Common myeloid progenitor, CD34-positive (primary cell): ENCODE measurements at regions not wholly inside any gene's neighbourhood (a gene's known extent, or its start where the extent isn't known, plus 50 kb on each side); places are given as distances from the start of the nearest gene placed in this dataset.
"Not testable (repeated sequence)": the region's sequence is repeated elsewhere in the genome, so short reads cannot be mapped to it uniquely, and the experiment has no call there.

Experiments used
- CTCF ChIA-PET: fragments of 350-600 bp; sonication (Branson Sonifier 250); formaldehyde crosslinking; loops from one replicate; lab custom pipeline; 2021; ENCODE audit warnings: antibody characterized with exemption; lab: Charles Lee
- POLR2A ChIA-PET: fragments of 350-600 bp; sonication (Branson Sonifier 250); formaldehyde crosslinking; loops from one replicate; lab custom pipeline; 2021; ENCODE audit warnings: antibody characterized with exemption; lab: Charles Lee
- DNase-seq, 3 donors: peaks; one replicate each; pipeline versions ENCODE4 v3.0.0 to v3.0.0-alpha.2; 2013
- H3K27ac ChIP-seq, 2 experiments: 1 replicate in 1 of 2; 2 replicates in 1 of 2; pipeline ENCODE4 v1.7.0; 2013; ENCODE audit warnings: inconsistent platforms in 2 of 2, low read length in 2 of 2, mild to moderate bottlenecking in 2 of 2, low read depth in 1 of 2, moderate library complexity in 1 of 2; ENCODE audit not compliant: severe bottlenecking in 2 of 2, insufficient read depth in 1 of 2, poor library complexity in 1 of 2
- H3K27me3 ChIP-seq, 5 experiments: replicated peaks in 2 of 5; 1 replicate in 3 of 5; 2 replicates in 2 of 5; pipeline versions ENCODE4 v1.6.1 to v1.7.0; 2013; ENCODE audit warnings: low read length in 4 of 5, mild to moderate bottlenecking in 2 of 5, moderate library complexity in 2 of 5, inconsistent platforms in 1 of 5; ENCODE audit not compliant: insufficient read depth in 5 of 5, control insufficient read depth in 4 of 5
- H3K36me3 ChIP-seq, 4 experiments: 1 replicate in 2 of 4; 2 replicates in 2 of 4; pipeline versions ENCODE4 v1.6.1 to v1.7.0; 2013; ENCODE audit warnings: low read length in 3 of 4, control low read depth in 1 of 4, mild to moderate bottlenecking in 1 of 4; ENCODE audit not compliant: control insufficient read depth in 4 of 4, insufficient read depth in 4 of 4
- H3K4me1 ChIP-seq, 4 experiments: 1 replicate in 3 of 4; 2 replicates in 1 of 4; pipeline versions ENCODE4 v1.6.1 to v1.7.1; 2013; ENCODE audit warnings: low read length in 3 of 4, mild to moderate bottlenecking in 3 of 4, control low read depth in 1 of 4, inconsistent platforms in 1 of 4, moderate library complexity in 1 of 4; ENCODE audit not compliant: control insufficient read depth in 4 of 4, insufficient read depth in 4 of 4; ENCODE audit errors: control extremely low read depth in 1 of 4
- H3K4me3 ChIP-seq, 7 experiments: 1 replicate in 4 of 7; 2 replicates in 3 of 7; pipeline versions ENCODE4 v1.5.1 to v1.7.0; 2013; ENCODE audit warnings: mild to moderate bottlenecking in 7 of 7, low read length in 6 of 7, moderate library complexity in 6 of 7, inconsistent platforms in 2 of 7, low read depth in 2 of 7, control low read depth in 1 of 7; ENCODE audit not compliant: insufficient read depth in 4 of 7, control insufficient read depth in 1 of 7; ENCODE audit errors: extremely low read depth in 1 of 7
- H3K9me3 ChIP-seq, 5 experiments: 1 replicate in 4 of 5; 2 replicates in 1 of 5; pipeline versions ENCODE4 v1.6.1 to v1.7.1; 2013; ENCODE audit warnings: low read length in 4 of 5, mild to moderate bottlenecking in 2 of 5, inconsistent platforms in 1 of 5, low read depth in 1 of 5, moderate library complexity in 1 of 5; ENCODE audit not compliant: control insufficient read depth in 4 of 5, insufficient read depth in 2 of 5; ENCODE audit errors: control extremely low read depth in 1 of 5
- WGBS: methylation state at CpG from one replicate; pipeline ENCODE4 v1.1.5; 2013; ENCODE audit not compliant: insufficient coverage; 5-methylcytosine and 5-hydroxymethylcytosine counted together

DNA sequence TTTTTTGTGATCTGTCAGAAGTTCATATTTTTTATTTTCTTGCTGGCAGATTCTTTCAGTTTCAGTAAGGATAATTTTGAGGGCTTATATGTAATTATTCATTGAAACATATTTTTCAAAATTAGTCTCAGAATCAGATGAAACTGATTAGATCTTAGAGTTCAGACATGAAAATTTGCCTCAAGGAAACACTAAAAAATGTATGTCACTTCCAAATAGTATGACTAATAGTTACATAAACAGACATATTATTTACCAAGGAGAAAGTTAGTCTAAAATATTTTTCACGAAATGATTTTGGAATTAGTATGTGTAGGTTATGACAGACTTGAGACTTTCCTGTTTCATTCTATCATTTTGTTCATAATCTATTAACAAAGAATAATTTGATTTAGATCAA is 628.6 kb downstream of the CCDC85A start:
- H3K36me3 ChIP-seq, result no peaks in the 10 kb centered on the region
- H3K4me1 ChIP-seq, result no peaks in the 10 kb centered on the region
- no peak overlapping the region for H3K27ac ChIP-seq
- no CpG with 5 or more reads among the region's 1 CpG for WGBS
- no peak overlapping the region for H3K4me3 ChIP-seq
- ChIA-PET POLR2A (no interaction called here), CTCF (no interaction called here)
- H3K27me3 ChIP-seq, result no peaks in the 10 kb centered on the region
- DNase-seq, result no peak
- H3K9me3 ChIP-seq, result no peaks in the 10 kb centered on the region

DNA sequence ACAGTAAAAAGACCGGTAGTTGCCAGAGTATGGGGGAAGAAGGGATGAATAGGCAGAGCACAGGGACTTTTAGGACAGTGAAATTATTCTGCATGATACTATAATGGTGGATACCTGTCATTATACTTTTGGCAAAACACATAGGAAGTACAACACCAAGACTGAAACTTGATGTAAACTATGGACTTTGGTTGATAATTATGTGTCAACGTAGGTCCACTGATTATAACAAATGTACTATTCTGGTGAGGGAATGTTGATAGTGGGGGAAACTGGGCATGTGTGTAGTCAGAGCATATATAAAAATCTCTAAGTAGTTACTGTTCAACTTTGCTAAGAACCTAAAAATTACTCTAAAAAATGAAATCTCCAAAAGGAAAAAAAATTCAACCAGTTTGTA is 629.7 kb downstream of the CCDC85A start:
- H3K27ac ChIP-seq, result no peak overlapping the region
- H3K9me3 ChIP-seq, result no peaks in the 10 kb centered on the region
- ChIA-PET POLR2A (no interaction called here), CTCF (no interaction called here)
- H3K36me3 ChIP-seq, result no peaks in the 10 kb centered on the region
- WGBS, result 100% methylated on average over 1 of the region's 2 CpGs
- H3K4me3 ChIP-seq, result no peak overlapping the region
- DNase-seq, result no peak
- H3K27me3 ChIP-seq, result no peaks in the 10 kb centered on the region
- no peaks in the 10 kb centered on the region for H3K4me1 ChIP-seq

DNA sequence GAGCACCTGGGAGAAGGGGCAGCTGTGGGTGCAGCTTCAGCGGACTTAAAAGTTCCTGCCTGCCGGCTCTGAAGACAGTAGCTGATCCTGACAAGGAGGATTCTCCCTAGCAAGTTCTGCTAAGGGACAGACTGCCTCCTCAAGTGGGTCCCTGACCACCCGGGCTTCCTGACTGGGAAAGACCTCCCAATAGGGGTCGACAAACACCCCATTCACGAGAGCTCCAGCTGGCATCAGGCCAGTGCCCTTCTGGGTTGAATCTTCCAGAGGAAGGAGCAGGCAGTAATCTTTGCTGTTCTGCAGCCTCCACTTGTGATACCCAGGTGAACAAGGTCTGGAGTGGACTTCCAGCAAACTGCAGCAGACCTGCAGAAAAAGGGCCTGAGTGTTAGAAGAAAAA is 632.9 kb downstream of the CCDC85A start:
- POLR2A ChIA-PET, result no interaction called here
- CTCF ChIA-PET, result no interaction called here

DNA sequence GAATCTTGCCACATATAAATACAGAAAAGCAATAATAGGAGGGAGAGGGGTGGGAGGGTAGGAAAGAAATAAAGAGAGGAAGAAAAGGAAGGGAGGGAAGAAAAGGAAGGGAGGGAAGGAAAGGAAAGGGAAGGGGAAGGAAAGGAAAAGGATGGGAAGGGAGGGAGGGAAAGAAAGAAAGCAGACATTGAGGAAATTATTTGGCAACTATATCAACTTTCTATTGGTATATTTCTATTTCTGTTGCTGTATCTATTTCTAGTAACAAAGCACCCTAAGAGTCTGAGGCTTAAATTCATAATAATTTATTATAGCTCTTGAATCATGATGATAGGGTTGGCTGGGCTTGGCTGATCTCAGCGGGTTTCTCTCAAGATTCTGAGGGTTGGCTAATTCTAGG is 648.0 kb downstream of the CCDC85A start:
- peaks cover 0 to 1% (median 0%) of the 10 kb centered on the region in 5 experiments for H3K9me3 ChIP-seq
- no peak overlapping the region for H3K4me3 ChIP-seq
- CTCF ChIA-PET, result no interaction called here
- DNase-seq, result no peak
- POLR2A ChIA-PET, result no interaction called here
- H3K36me3 ChIP-seq, result no peaks in the 10 kb centered on the region
- H3K27ac ChIP-seq, result no peak overlapping the region
- no peaks in the 10 kb centered on the region for H3K27me3 ChIP-seq
- WGBS, result no CpG with 5 or more reads among the region's 1 CpG
- no peaks in the 10 kb centered on the region for H3K4me1 ChIP-seq

More for the DNA sequence above, 632.9 kb downstream of the CCDC85A start:
- H3K4me3 ChIP-seq, result no peak overlapping the region
- no peaks in the 10 kb centered on the region for H3K27me3 ChIP-seq
- no peak overlapping the region for H3K27ac ChIP-seq
- H3K36me3 ChIP-seq, result no peaks in the 10 kb centered on the region
- WGBS, result 90% methylated on average over 5 of the region's 5 CpGs
- no peaks in the 10 kb centered on the region for H3K9me3 ChIP-seq
- H3K4me1 ChIP-seq, result no peaks in the 10 kb centered on the region
- DNase-seq, result no peak

DNA sequence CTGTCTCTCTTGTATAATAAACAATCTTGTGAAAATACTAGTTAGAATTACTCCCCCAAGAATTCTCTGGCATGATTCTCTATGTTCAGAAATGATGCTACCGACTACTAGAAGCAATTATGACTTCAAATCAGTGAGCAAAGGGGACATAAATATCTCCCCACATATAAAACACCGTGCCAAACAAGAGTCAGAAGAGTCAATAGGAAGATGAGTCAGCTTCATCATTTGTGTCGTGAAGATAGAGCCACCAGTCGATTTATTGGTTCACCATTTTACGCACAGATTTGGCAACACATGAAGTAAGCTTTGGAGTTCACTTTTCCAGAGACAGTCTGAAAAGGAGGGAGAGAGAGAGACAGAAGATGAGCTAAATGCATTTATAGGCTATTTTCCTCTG is 650.9 kb downstream of the CCDC85A start:
- no peak overlapping the region for H3K27ac ChIP-seq
- DNase-seq, result no peak
- no peaks in the 10 kb centered on the region for H3K4me1 ChIP-seq
- ChIA-PET CTCF (no interaction called here), POLR2A (no interaction called here)
- no peaks in the 10 kb centered on the region for H3K27me3 ChIP-seq
- no peak overlapping the region for H3K4me3 ChIP-seq
- WGBS, result 93% methylated on average over 4 of the region's 5 CpGs
- peaks cover 0 to 1% (median 0%) of the 10 kb centered on the region in 5 experiments for H3K9me3 ChIP-seq
- H3K36me3 ChIP-seq, result no peaks in the 10 kb centered on the region

DNA sequence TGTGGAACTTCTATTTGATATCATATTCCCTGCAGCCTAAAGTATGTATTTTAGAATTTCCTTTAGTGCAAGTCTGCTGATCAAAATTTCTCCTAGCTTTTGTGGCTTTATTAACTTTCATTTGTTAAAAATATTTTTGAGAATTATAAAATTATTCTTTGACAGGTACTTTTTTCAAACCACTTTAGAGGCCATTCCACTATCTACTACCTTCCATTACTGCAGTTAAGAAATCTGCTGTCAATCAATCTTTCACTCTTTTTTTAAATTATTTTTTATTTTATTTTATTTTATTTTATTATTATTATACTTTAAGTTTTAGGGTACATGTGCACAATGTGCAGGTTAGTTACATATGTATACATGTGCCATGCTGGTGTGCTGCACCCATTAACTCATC is 656.2 kb downstream of the CCDC85A start:
- POLR2A ChIA-PET, H3K4me3 ChIP-seq, H3K9me3 ChIP-seq, H3K27ac ChIP-seq, H3K4me1 ChIP-seq, H3K27me3 ChIP-seq, CTCF ChIA-PET, DNase-seq, H3K36me3 ChIP-seq: not testable (repeated sequence)

DNA sequence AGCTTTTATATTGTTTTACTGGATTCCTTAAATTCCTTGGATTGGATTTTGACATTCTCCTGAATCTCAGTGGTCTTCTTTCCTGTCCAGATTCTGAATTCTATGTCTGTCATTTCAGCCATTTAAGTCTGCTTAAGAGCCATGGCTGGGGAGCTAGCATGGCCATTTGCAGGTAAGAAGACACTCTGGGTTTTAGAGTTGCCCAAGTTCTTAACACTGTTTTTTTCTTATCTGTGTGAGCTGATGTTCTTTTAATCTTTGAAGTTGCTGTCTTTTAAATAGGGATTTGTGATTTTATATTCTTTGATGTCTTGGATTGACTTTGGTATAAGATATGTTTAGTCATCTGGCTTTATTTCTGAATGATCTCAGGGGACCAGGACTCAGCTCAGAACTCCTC is 677.2 kb downstream of the CCDC85A start:
- POLR2A ChIA-PET, result no interaction called here
- no peak overlapping the region for H3K4me3 ChIP-seq
- H3K27ac ChIP-seq, result no peak overlapping the region
- H3K36me3 ChIP-seq, result no peaks in the 10 kb centered on the region
- H3K27me3 ChIP-seq, result no peaks in the 10 kb centered on the region
- no peaks in the 10 kb centered on the region for H3K4me1 ChIP-seq
- no peak for DNase-seq
- CTCF ChIA-PET, result no interaction called here
- no peaks in the 10 kb centered on the region for H3K9me3 ChIP-seq
